Lower leg skin (tissue), 4 donors: ENCODE measurements at regions not wholly inside any gene's neighbourhood (a gene's known extent, or its start where the extent isn't known, plus 50 kb on each side); places are given as distances from the start of the nearest gene placed in this dataset.

ENCODE experiments used
- DNase-seq, 2 donors: peaks; one replicate each; pipeline ENCODE4 v3.0.0-alpha.2; 2019; ENCODE audit warnings: low spot score in 2 of 2
- H3K4me3 ChIP-seq: fragments of 200-600 bp; sonication (generic); 2 replicates; pipeline ENCODE4 v1.5.1; 2017; ENCODE audit warnings: mild to moderate bottlenecking, low read depth; ENCODE audit not compliant: poor library complexity, severe bottlenecking
- CTCF ChIP-seq, 3 donors: fragments of 450-650 bp; IDR thresholded peaks; one replicate each; pipeline ENCODE4 v1.5.1; 2016; ENCODE audit warnings: antibody characterized with exemption in 3 of 3, mild to moderate bottlenecking in 3 of 3, moderate library complexity in 2 of 3
- POLR2A ChIP-seq, 2 donors: fragments of 450-650 bp; IDR thresholded peaks; one replicate each; pipeline ENCODE4 v1.6.1; 2016 to 2017; ENCODE audit warnings: antibody characterized with exemption in 2 of 2, mild to moderate bottlenecking in 1 of 2, moderate library complexity in 1 of 2
- WGBS, 2 donors: methylation state at CpG; one replicate each; pipeline ENCODE4 v1.1.5; 2018; 5-methylcytosine and 5-hydroxymethylcytosine counted together
- intact Hi-C: fragments of 100-400 bp; cut with DNase I; formaldehyde crosslinking; loops from one replicate; pipeline ENCODE4 v1.15.0; 2023; ENCODE audit warnings: low total_unique reads

DNA sequence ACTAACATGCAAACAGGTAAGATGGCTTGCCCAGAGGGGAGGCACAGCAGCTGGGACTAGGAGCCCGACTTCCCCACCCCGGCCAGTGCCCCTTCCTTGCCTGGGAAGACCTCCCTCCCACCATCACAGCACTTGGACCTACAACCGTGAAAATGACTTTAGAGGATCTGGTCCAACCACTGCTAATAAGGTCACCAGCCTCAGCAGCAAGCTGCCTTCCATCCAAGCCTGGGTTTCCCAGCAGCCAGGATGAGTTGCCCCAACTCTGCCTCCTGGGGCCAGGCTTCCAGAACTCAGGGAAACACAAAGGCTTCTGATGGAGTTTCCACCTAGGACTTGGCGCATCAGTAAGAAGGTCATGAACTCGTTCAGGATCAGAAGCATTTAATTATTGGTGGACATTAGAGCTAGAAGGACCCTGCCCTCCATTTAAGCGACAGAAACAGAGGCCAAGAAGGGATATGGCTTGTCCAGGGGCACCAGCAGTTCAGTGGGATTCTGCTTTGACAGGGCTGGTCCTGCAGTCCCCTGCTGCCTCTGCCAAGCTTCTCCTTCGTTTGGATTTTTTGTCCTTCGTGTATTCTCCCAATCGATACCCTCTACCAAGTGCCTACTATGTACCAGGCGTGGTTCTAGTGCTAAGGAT lies 403.0 kb upstream of the ID2 start:
- H3K4me3 ChIP-seq = no peak overlapping the region
- 84 to 89% methylated on average over 10 of the region's 10 CpGs for WGBS, 2 donors
- intact Hi-C loops = no loop called here
- TF ChIP-seq POLR2A (IDR thresholded peaks at IDR 0.05) (no peak), CTCF (IDR thresholded peaks at IDR 0.05) (no peak)
- no peak for DNase-seq

GRCh38 chr2:8279506-8279905 lies 402.4 kb upstream of the ID2 start:
- WGBS, 2 donors = 93 to 97% methylated on average over 9 of the region's 9 CpGs
- TF ChIP-seq POLR2A (IDR thresholded peaks at IDR 0.05) (no peak), CTCF (IDR thresholded peaks at IDR 0.05) (no peak)
- intact Hi-C loops = no loop called here
- DNase-seq = no peak
- no peak overlapping the region for H3K4me3 ChIP-seq

GRCh38 chr2:8281234-8281633 lies 400.6 kb upstream of the ID2 start:
- no peak overlapping the region for H3K4me3 ChIP-seq
- TF ChIP-seq CTCF (IDR thresholded peaks at IDR 0.05) (no peak), POLR2A (IDR thresholded peaks at IDR 0.05) (no peak)
- DNase-seq = no peak
- WGBS, 2 donors = 89 to 91% methylated on average over 4 of the region's 4 CpGs
- intact Hi-C loops = no loop called here

DNA sequence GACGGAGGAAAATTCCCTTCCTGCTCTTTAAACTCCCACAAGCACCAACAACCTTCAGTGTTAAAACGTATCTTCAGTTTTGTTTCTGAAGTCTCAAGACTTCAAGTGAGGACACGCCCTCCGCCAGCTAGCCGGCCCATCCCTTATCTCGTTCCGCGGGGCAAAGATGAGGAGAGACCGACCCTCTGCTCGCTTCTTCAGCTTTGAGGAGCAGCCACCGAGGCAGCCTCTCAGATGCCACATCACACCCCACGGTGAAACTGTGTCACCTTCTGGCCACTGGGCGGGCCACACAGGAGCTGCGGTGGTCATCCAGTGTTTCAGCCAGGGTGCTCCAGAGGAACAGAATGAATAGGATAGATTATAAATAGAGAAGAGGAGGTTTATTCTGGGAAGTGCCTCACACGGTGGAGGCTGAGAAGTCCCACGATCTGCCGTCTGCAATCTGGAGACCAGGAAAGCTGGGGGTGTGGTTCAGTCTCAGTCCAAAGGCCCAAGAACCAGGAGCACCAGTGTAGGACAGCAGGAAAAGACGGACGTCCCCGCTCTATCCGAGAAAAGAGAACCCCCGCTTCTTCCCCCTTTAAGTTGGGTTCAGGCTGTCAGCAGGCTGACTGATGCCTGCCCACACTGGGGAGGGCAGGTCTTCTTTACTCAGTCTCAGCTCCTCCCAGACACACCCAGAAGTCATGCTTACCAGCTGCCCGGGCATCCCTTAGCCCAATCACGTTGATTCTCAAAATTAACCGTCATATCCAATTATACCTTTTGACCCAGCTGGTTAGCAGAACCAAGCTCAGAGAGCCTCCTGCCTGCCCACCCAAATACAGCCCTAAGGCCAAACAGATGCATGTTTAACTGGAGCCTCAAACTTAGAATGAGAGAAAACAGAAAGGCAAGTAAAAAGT lies 399.7 kb upstream of the ID2 start:
- DNase-seq = no peak
- intact Hi-C loops = no loop called here
- 66 to 71% methylated on average over 25 of the region's 25 CpGs for WGBS, 2 donors
- no peak overlapping the region for H3K4me3 ChIP-seq
- TF ChIP-seq CTCF (IDR thresholded peaks at IDR 0.05) = no peak
- TF ChIP-seq POLR2A (IDR thresholded peaks at IDR 0.05) = no peak

GRCh38 chr2:8282858-8283252 lies 399.0 kb upstream of the ID2 start:
- intact Hi-C loops = no loop called here
- H3K4me3 ChIP-seq = no peak overlapping the region
- TF ChIP-seq CTCF (IDR thresholded peaks at IDR 0.05) (no peak), POLR2A (IDR thresholded peaks at IDR 0.05) (no peak)
- no peak for DNase-seq
- 90 to 92% methylated on average over 13 of the region's 13 CpGs for WGBS, 2 donors
